ENCODE measurements at regions not wholly inside any gene's neighbourhood (a gene's known extent, or its start where the extent isn't known, plus 50 kb on each side); places are given as distances from the start of the nearest gene placed in this dataset.

DNA sequence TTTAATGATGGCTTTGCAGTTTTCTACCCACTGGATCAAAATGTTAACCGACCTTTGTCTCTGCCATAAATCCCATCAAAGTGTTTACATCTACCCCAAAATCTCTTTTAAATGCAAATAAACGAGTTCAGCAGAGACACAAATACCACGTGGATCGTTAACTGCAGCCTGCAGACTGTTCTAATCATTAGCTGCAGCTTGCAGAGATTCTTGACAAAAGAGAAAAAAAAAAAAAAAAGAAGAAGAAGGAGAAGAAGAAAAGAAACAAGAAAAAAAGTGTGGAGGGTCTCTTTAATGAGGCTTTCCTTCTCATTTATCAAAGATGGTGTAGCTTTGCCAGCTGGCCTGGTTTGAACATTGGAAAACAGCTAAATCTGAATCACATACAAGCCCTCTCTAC, 275.7 kb downstream of the NEDD1 start:
- no peaks in the 10 kb centered on the region for H3K9me1 ChIP-seq (replicated peaks; ENCODE audit: control insufficient read depth, extremely low read depth, insufficient read depth, low read length)
- no TSS peak for BruUV-seq (replicated peaks)
- H3K4me3 ChIP-seq (replicated peaks in 1 of 3; ENCODE audit: insufficient read depth in 1 of 3, low read depth in 1 of 3, low read length in 3 of 3) = no peak overlapping the region
- TF ChIP-seq, protein P1, sequence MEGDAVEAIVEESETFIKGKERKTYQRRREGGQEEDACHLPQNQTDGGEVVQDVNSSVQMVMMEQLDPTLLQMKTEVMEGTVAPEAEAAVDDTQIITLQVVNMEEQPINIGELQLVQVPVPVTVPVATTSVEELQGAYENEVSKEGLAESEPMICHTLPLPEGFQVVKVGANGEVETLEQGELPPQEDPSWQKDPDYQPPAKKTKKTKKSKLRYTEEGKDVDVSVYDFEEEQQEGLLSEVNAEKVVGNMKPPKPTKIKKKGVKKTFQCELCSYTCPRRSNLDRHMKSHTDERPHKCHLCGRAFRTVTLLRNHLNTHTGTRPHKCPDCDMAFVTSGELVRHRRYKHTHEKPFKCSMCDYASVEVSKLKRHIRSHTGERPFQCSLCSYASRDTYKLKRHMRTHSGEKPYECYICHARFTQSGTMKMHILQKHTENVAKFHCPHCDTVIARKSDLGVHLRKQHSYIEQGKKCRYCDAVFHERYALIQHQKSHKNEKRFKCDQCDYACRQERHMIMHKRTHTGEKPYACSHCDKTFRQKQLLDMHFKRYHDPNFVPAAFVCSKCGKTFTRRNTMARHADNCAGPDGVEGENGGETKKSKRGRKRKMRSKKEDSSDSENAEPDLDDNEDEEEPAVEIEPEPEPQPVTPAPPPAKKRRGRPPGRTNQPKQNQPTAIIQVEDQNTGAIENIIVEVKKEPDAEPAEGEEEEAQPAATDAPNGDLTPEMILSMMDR (IDR thresholded peaks at IDR 0.05; ENCODE audit: extremely low read depth in 1 of 2, insufficient read depth in 1 of 2, low read depth in 1 of 2, low read length in 2 of 2) = no peak
- no peak for TF ChIP-seq FOS (IDR thresholded peaks at IDR 0.05; ENCODE audit: borderline replicate concordance, insufficient read depth, low read length)
- no peak overlapping the region for H3K4me2 ChIP-seq (ENCODE audit: insufficient read depth, low read length)
- ChIA-PET POLR2A (no interaction called here), CTCF (no interaction called here)
- H3K4me1 ChIP-seq (ENCODE audit: control insufficient read depth, extremely low read depth, insufficient read depth, low read length) = no peaks in the 10 kb centered on the region
- DNase-seq (ENCODE audit: low read depth, low spot score) = no peak
- H4K20me1 ChIP-seq (replicated peaks; ENCODE audit: control insufficient read depth, extremely low read depth, insufficient read depth, low read length) = no peaks in the 10 kb centered on the region
- FAIRE-seq = no peak
- dilution Hi-C loops (cut with MboI; ENCODE audit: extremely low pct_ligation_motif_present, low sequenced_read_pairs) = no loop called here
- H3K9ac ChIP-seq (replicated peaks; ENCODE audit: extremely low read depth, insufficient read depth, low read length) = no peak overlapping the region
- H2AFZ ChIP-seq (ENCODE audit: low read depth, low read length) = no peak overlapping the region
- H3K27ac ChIP-seq (ENCODE audit: insufficient read depth, low read depth, low read length) = no peak overlapping the region
- no peaks in the 10 kb centered on the region for H3K79me2 ChIP-seq (ENCODE audit: control insufficient read depth, insufficient read depth, low read length)
- intact Hi-C loops (cut with micrococcal nuclease) = no loop called here
- H3K27me3 ChIP-seq (ENCODE audit: control insufficient read depth in 2 of 2, insufficient read depth in 2 of 2, low read length in 2 of 2) = no peaks in the 10 kb centered on the region
- H3K9me3 ChIP-seq (replicated peaks; ENCODE audit: control insufficient read depth, insufficient read depth, low read length) = no peaks in the 10 kb centered on the region
- H3K36me3 ChIP-seq (ENCODE audit: control insufficient read depth in 2 of 2, extremely low read depth in 1 of 2, insufficient read depth in 2 of 2, low read length in 2 of 2) = no peaks in the 10 kb centered on the region

DNA sequence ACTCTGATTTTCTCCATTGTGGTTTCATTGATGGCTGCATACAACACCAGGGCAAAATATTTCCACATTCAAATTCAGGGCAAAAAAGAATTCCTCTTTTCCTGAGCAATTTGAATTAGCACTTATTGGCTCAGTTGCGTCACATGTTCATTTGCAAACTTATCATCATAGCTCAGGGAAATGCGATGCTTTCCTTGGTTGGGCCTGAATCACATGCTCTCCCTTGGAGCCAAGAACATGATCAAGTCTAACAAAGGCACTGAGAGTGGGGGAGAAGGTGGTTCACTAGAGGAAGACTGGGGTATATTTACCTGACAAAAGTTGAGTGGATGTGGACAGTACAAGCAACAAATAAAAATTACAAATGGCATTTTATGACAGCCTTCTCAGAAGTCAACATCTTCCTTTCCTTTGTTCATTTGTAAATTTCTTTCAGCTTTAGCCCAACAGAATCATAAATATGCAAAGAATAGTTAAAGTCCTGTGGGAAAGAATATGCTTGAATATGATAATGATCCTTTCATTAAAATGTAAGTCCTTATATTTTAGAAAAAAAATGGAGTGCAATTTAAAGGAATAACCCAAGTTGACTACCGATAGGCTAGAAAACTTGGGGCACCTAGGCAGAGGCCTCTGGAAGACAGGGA, 277.2 kb downstream of the NEDD1 start:
- no TSS peak for BruUV-seq (replicated peaks)
- POLR2A ChIA-PET = no interaction called here
- intact Hi-C loops (cut with micrococcal nuclease) (no loop called here), dilution Hi-C loops (cut with MboI; ENCODE audit: extremely low pct_ligation_motif_present, low sequenced_read_pairs) (no loop called here)
- CTCF ChIA-PET = no interaction called here
- DNase-seq (ENCODE audit: low read depth, low spot score) = no peak
- no peak for FAIRE-seq
- no peak overlapping the region for H3K4me2 ChIP-seq (ENCODE audit: insufficient read depth, low read length)
- H3K9ac ChIP-seq (replicated peaks; ENCODE audit: extremely low read depth, insufficient read depth, low read length) = no peak overlapping the region
- H3K27ac ChIP-seq (ENCODE audit: insufficient read depth, low read depth, low read length) = no peak overlapping the region
- H3K79me2 ChIP-seq (ENCODE audit: control insufficient read depth, insufficient read depth, low read length) = no peaks in the 10 kb centered on the region
- H3K9me3 ChIP-seq (replicated peaks; ENCODE audit: control insufficient read depth, insufficient read depth, low read length) = no peaks in the 10 kb centered on the region
- H4K20me1 ChIP-seq (replicated peaks; ENCODE audit: control insufficient read depth, extremely low read depth, insufficient read depth, low read length) = no peaks in the 10 kb centered on the region
- H3K36me3 ChIP-seq (ENCODE audit: control insufficient read depth in 2 of 2, extremely low read depth in 1 of 2, insufficient read depth in 2 of 2, low read length in 2 of 2) = no peaks in the 10 kb centered on the region
- H3K4me1 ChIP-seq (ENCODE audit: control insufficient read depth, extremely low read depth, insufficient read depth, low read length) = no peaks in the 10 kb centered on the region
- TF ChIP-seq FOS (IDR thresholded peaks at IDR 0.05; ENCODE audit: borderline replicate concordance, insufficient read depth, low read length) (no peak), EZH2 (IDR thresholded peaks at IDR 0.05; ENCODE audit: borderline replicate concordance, low read depth, low read length, severe bottlenecking) (no peak), GATA2 (IDR thresholded peaks at IDR 0.05; ENCODE audit: insufficient read depth, insufficient read length, low read depth, low read length) (no peak), POLR2A (IDR thresholded peaks at IDR 0.05; ENCODE audit: low read depth, low read length) (no peak), POLR2AphosphoS5 (IDR thresholded peaks at IDR 0.05; ENCODE audit: insufficient read depth, low read depth, low read length) (no peak)
- TF ChIP-seq, protein P2, sequence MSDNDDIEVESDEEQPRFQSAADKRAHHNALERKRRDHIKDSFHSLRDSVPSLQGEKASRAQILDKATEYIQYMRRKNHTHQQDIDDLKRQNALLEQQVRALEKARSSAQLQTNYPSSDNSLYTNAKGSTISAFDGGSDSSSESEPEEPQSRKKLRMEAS (IDR thresholded peaks at IDR 0.05; ENCODE audit: insufficient read depth, insufficient read length) = no peak
- H3K4me3 ChIP-seq (replicated peaks in 1 of 3; ENCODE audit: insufficient read depth in 1 of 3, low read depth in 1 of 3, low read length in 3 of 3) = no peak overlapping the region
- H2AFZ ChIP-seq (ENCODE audit: low read depth, low read length) = no peak overlapping the region
- H3K9me1 ChIP-seq (replicated peaks; ENCODE audit: control insufficient read depth, extremely low read depth, insufficient read depth, low read length) = no peaks in the 10 kb centered on the region
- no peaks in the 10 kb centered on the region for H3K27me3 ChIP-seq (ENCODE audit: control insufficient read depth in 2 of 2, insufficient read depth in 2 of 2, low read length in 2 of 2)
